ENCODE measurements at regions not wholly inside any gene's neighbourhood (a gene's known extent, or its start where the extent isn't known, plus 50 kb on each side); places are given as distances from the start of the nearest gene placed in this dataset.

- no peak for TF ChIP-seq FOXK1 (CRISPR knock-in tag; IDR thresholded peaks at IDR 0.05; ENCODE audit: borderline replicate concordance, low read depth)
- TF ChIP-seq KLF13 (CRISPR knock-in tag; IDR thresholded peaks at IDR 0.05) = no peak
- no peak for TF ChIP-seq JUNB (CRISPR knock-in tag; IDR thresholded peaks at IDR 0.05; ENCODE audit: borderline replicate concordance)
- TF ChIP-seq PRDM10 (CRISPR knock-in tag; IDR thresholded peaks at IDR 0.05; ENCODE audit: low read depth) = no peak
- TF ChIP-seq POLR2A (IDR thresholded peaks at IDR 0.05; ENCODE audit: insufficient read depth in 1 of 2, low read depth in 2 of 2, low read length in 2 of 2) = no peak
- no peak for TF ChIP-seq SMARCC2 (IDR thresholded peaks at IDR 0.05)
- TF ChIP-seq HDAC2 (CRISPR knock-in tag; IDR thresholded peaks at IDR 0.05) = no peak
- no peak for TF ChIP-seq FLYWCH1 (CRISPR knock-in tag; IDR thresholded peaks at IDR 0.05)
- no peak for TF ChIP-seq CTCF (CRISPR knock-in tag; IDR thresholded peaks at IDR 0.05)
Measured at GRCh38 chr17:77393867-77394539, 253.2 kb downstream of the SEC14L1 start.

All from HepG2 (cell line).